ENCODE measurements at regions not wholly inside any gene's neighbourhood (a gene's known extent, or its start where the extent isn't known, plus 50 kb on each side); places are given as distances from the start of the nearest gene placed in this dataset.

GRCh38 chrX:137387646-137388045, 178.3 kb upstream of the ZIC3 start:
- TF ChIP-seq, protein P1, sequence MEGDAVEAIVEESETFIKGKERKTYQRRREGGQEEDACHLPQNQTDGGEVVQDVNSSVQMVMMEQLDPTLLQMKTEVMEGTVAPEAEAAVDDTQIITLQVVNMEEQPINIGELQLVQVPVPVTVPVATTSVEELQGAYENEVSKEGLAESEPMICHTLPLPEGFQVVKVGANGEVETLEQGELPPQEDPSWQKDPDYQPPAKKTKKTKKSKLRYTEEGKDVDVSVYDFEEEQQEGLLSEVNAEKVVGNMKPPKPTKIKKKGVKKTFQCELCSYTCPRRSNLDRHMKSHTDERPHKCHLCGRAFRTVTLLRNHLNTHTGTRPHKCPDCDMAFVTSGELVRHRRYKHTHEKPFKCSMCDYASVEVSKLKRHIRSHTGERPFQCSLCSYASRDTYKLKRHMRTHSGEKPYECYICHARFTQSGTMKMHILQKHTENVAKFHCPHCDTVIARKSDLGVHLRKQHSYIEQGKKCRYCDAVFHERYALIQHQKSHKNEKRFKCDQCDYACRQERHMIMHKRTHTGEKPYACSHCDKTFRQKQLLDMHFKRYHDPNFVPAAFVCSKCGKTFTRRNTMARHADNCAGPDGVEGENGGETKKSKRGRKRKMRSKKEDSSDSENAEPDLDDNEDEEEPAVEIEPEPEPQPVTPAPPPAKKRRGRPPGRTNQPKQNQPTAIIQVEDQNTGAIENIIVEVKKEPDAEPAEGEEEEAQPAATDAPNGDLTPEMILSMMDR (IDR thresholded peaks at IDR 0.05; ENCODE audit: low read depth, low read length): no peak
- Histone ChIP-seq H3K9me3 (ENCODE audit: severe bottlenecking) (peaks cover 2% of the 10 kb centered on the region), H3K27ac (no peak overlapping the region), H3K36me3 (no peaks in the 10 kb centered on the region), H3K4me3 (ENCODE audit: low read depth, low read length) (no peak overlapping the region), H3K27me3 (ENCODE audit: insufficient read depth, low read depth, severe bottlenecking) (peaks cover 2% of the 10 kb centered on the region)
- no peak for DNase-seq

GRCh38 chrX:137366018-137366633, 199.8 kb upstream of the ZIC3 start:
- Histone ChIP-seq H3K36me3 (no peaks in the 10 kb centered on the region), H3K27ac (no peak overlapping the region), H3K4me3 (ENCODE audit: low read depth, low read length) (no peak overlapping the region), H3K27me3 (ENCODE audit: insufficient read depth, low read depth, severe bottlenecking) (peaks cover 27% of the 10 kb centered on the region), H3K9me3 (ENCODE audit: severe bottlenecking) (no peaks in the 10 kb centered on the region)
- no peak for DNase-seq
- TF ChIP-seq, protein P1 (IDR thresholded peaks at IDR 0.05; ENCODE audit: low read depth, low read length): no peak

- no peak for DNase-seq
- TF ChIP-seq, protein P1 (IDR thresholded peaks at IDR 0.05; ENCODE audit: low read depth, low read length): no peak
Measured at GRCh38 chrX:137363559-137363958, 202.4 kb upstream of the ZIC3 start.

DNA sequence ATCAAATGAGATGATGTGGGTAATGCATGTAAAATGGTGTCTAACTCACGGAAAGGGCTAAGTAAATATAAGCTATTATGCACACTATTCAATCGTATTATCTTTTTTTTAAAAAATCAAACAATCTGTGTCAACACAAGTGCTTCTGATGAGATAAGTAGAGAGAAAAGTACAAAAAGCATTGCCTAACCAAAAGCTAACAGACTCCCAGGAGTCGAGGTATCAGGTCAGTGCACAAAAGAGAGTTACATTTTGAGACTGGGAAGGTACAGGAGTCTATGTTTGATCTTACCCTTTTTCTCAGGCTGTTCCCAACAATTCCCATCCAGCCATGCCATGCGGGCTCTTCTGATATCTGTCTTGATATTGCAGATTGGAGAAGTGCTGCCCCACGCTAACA, 203.3 kb upstream of the ZIC3 start:
- H3K27ac ChIP-seq: no peak overlapping the region
- H3K9me3 ChIP-seq (ENCODE audit: severe bottlenecking): no peaks in the 10 kb centered on the region
- H3K36me3 ChIP-seq: no peaks in the 10 kb centered on the region
- TF ChIP-seq, protein P1 (IDR thresholded peaks at IDR 0.05; ENCODE audit: low read depth, low read length): no peak
- H3K27me3 ChIP-seq (ENCODE audit: insufficient read depth, low read depth, severe bottlenecking): peaks cover 36% of the 10 kb centered on the region
- H3K4me3 ChIP-seq (ENCODE audit: low read depth, low read length): no peak overlapping the region
- no peak for DNase-seq

More at GRCh38 chrX:137363559-137363958, 202.4 kb upstream of the ZIC3 start:
- H3K9me3 ChIP-seq (ENCODE audit: severe bottlenecking): no peaks in the 10 kb centered on the region
- no peak overlapping the region for H3K4me3 ChIP-seq (ENCODE audit: low read depth, low read length)
- H3K27me3 ChIP-seq (ENCODE audit: insufficient read depth, low read depth, severe bottlenecking): peaks cover 34% of the 10 kb centered on the region
- H3K27ac ChIP-seq: no peak overlapping the region
- H3K36me3 ChIP-seq: no peaks in the 10 kb centered on the region

DNA sequence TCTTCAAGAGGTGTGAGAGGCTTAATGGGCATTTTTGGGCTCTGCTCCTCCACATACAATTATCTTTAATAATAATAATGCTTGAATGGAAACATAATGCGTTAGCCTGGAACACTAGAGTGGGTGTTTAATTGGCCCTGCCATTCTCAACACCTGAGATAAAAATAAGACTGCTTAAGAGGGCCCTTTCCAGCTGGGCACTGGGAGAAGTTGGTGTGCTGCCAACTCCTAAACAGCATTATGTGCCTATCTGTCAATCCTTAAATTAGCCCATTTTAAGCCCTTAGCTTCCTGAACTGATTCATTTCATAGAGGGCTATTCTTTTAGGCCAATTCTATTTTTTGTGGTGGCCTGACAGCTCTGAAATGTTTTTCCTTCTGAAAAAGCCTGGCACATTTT, 211.1 kb upstream of the ZIC3 start:
- TF ChIP-seq, protein P1 (IDR thresholded peaks at IDR 0.05; ENCODE audit: low read depth, low read length): no peak
- H3K27me3 ChIP-seq (ENCODE audit: insufficient read depth, low read depth, severe bottlenecking): peaks cover 7% of the 10 kb centered on the region
- DNase-seq: no peak

DNA sequence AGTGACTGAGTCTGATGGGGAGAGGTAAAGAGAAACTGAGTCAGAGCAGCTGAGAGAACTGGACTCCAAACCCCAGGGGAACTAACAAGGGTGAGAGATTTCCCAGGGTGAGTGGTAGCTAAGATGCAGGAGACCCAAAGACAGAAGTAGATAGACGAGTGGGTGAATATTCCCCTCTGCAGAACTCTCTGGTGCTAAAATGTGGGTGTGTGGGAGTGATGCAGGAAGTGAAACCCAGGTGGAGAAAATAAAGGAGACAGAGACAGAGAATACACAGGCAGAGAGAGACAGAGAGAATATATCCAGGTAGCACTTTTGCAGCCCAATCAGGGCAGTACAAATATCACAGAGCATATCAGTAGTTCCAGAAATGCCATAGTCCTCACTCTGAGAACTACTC, 212.5 kb upstream of the ZIC3 start:
- Histone ChIP-seq H3K27ac (no peak overlapping the region), H3K4me3 (ENCODE audit: low read depth, low read length) (no peak overlapping the region), H3K36me3 (no peaks in the 10 kb centered on the region), H3K9me3 (ENCODE audit: severe bottlenecking) (no peaks in the 10 kb centered on the region), H3K27me3 (ENCODE audit: insufficient read depth, low read depth, severe bottlenecking) (peaks cover 5% of the 10 kb centered on the region)
- no peak for DNase-seq
- TF ChIP-seq, protein P1 (IDR thresholded peaks at IDR 0.05; ENCODE audit: low read depth, low read length): no peak

More for the DNA sequence above, 211.1 kb upstream of the ZIC3 start:
- H3K9me3 ChIP-seq (ENCODE audit: severe bottlenecking): no peaks in the 10 kb centered on the region
- H3K4me3 ChIP-seq (ENCODE audit: low read depth, low read length): no peak overlapping the region
- no peaks in the 10 kb centered on the region for H3K36me3 ChIP-seq
- H3K27ac ChIP-seq: no peak overlapping the region

All from WERI-Rb-1 (cell line).